CD14-positive monocyte (primary cell): ENCODE measurements at regions not wholly inside any gene's neighbourhood (a gene's known extent, or its start where the extent isn't known, plus 50 kb on each side); places are given as distances from the start of the nearest gene placed in this dataset.

ENCODE experiments used
- DNase-seq, 3 donors: peaks; one replicate each; pipeline ENCODE4 v3.0.0-alpha.2; 2011 to 2022
- H2AFZ ChIP-seq: 2 replicates; pipeline ENCODE4 v1.6.0; 2012; ENCODE audit warnings: mild to moderate bottlenecking, low read depth, low read length, inconsistent platforms; ENCODE audit not compliant: insufficient read depth, poor library complexity, severe bottlenecking
- H3K27ac ChIP-seq, 2 donors: 1 replicate in 1 of 2; 2 replicates in 1 of 2; pipeline ENCODE4 v1.5.1; 2012 to 2013; ENCODE audit warnings: low read length in 2 of 2, control low read depth in 1 of 2, inconsistent platforms in 1 of 2, low read depth in 1 of 2, mild to moderate bottlenecking in 1 of 2
- H3K27me3 ChIP-seq, 2 donors: one replicate each; pipeline versions ENCODE4 v1.6.0 to v1.6.1; 2011 to 2013; ENCODE audit warnings: low read length in 2 of 2; ENCODE audit not compliant: control insufficient read depth in 2 of 2, insufficient read depth in 2 of 2
- H3K36me3 ChIP-seq, 2 donors: replicated peaks in 1 of 2; 1 replicate in 1 of 2; 2 replicates in 1 of 2; pipeline versions ENCODE4 v1.5.1 to v1.6.1; 2012 to 2013; ENCODE audit warnings: low read length in 2 of 2, control low read depth in 1 of 2, inconsistent platforms in 1 of 2, mild to moderate bottlenecking in 1 of 2; ENCODE audit not compliant: insufficient read depth in 2 of 2, control insufficient read depth in 1 of 2
- H3K4me1 ChIP-seq, 2 donors: 1 replicate in 1 of 2; 2 replicates in 1 of 2; pipeline versions ENCODE4 v1.5.1 to v1.6.1; 2012 to 2013; ENCODE audit warnings: low read length in 2 of 2, control low read depth in 1 of 2, inconsistent platforms in 1 of 2, mild to moderate bottlenecking in 1 of 2, moderate library complexity in 1 of 2; ENCODE audit not compliant: insufficient read depth in 2 of 2, control insufficient read depth in 1 of 2
- H3K4me2 ChIP-seq: replicated peaks from 2 replicates; pipeline ENCODE3; 2012; ENCODE audit warnings: low read length, moderate library complexity, mild to moderate bottlenecking; ENCODE audit not compliant: poor library complexity, severe bottlenecking; ENCODE audit errors: extremely low read depth
- H3K4me3 ChIP-seq, 3 experiments: fragments of 200-600 bp in 1 of 3; sonication (generic) in 1 of 3; replicated peaks in 1 of 3; 1 replicate in 2 of 3; 2 replicates in 1 of 3; pipeline ENCODE4 v1.5.1; 2011 to 2013; ENCODE audit warnings: low read length in 3 of 3, mild to moderate bottlenecking in 3 of 3, control low read depth in 2 of 3, low read depth in 2 of 3, inconsistent platforms in 1 of 3, moderate library complexity in 1 of 3
- H3K79me2 ChIP-seq: 2 replicates; pipeline ENCODE4 v1.6.0; 2012; ENCODE audit warnings: mild to moderate bottlenecking, control low read depth, inconsistent platforms, low read length, moderate library complexity; ENCODE audit not compliant: insufficient read depth
- H3K9ac ChIP-seq: 2 replicates; pipeline ENCODE4 v1.6.0; 2017; ENCODE audit warnings: low read length, mild to moderate bottlenecking; ENCODE audit not compliant: insufficient read depth, poor library complexity, severe bottlenecking
- H3K9me3 ChIP-seq, 2 donors: replicated peaks in 1 of 2; 1 replicate in 1 of 2; 2 replicates in 1 of 2; pipeline versions ENCODE4 v1.5.1 to v1.6.1; 2012 to 2013; ENCODE audit warnings: low read length in 2 of 2, control low read depth in 1 of 2; ENCODE audit not compliant: control insufficient read depth in 1 of 2, insufficient read depth in 1 of 2
- H4K20me1 ChIP-seq: 2 replicates; pipeline ENCODE4 v1.6.0; 2012; ENCODE audit warnings: mild to moderate bottlenecking, low read length, control low read depth, moderate library complexity; ENCODE audit not compliant: insufficient read depth
- H3K27ac Mint-ChIP-seq, 7 donors: one replicate each; pipeline ENCODE4 v1.8.0; 2020; ENCODE audit warnings: mild to moderate bottlenecking in 7 of 7, mixed read lengths in 7 of 7, moderate library complexity in 6 of 7, inconsistent platforms in 2 of 7
- H3K27me3 Mint-ChIP-seq, 3 donors: one replicate each; pipeline ENCODE4 v1.8.0; 2021 to 2022; ENCODE audit warnings: low read depth in 3 of 3, mild to moderate bottlenecking in 3 of 3, mixed read lengths in 3 of 3, moderate library complexity in 3 of 3, inconsistent platforms in 1 of 3
- H3K36me3 Mint-ChIP-seq, 2 donors: one replicate each; pipeline ENCODE4 v1.8.0; 2020; ENCODE audit warnings: mixed read lengths in 2 of 2, inconsistent platforms in 1 of 2, mild to moderate bottlenecking in 1 of 2
- H3K4me1 Mint-ChIP-seq: one replicate; pipeline ENCODE4 v1.8.0; 2020; ENCODE audit warnings: mild to moderate bottlenecking, mixed read lengths
- H3K4me3 Mint-ChIP-seq, 2 donors: one replicate each; pipeline ENCODE4 v1.8.0; 2020; ENCODE audit warnings: mild to moderate bottlenecking in 2 of 2, mixed read lengths in 2 of 2, moderate library complexity in 1 of 2
- H3K9me3 Mint-ChIP-seq, 7 donors: one replicate each; pipeline ENCODE4 v1.8.0; 2020 to 2022; ENCODE audit warnings: mixed read lengths in 7 of 7, mild to moderate bottlenecking in 6 of 7, moderate library complexity in 6 of 7, inconsistent platforms in 2 of 7
- CTCF ChIP-seq: fragments of 200-600 bp; IDR thresholded peaks from one replicate; pipeline ENCODE4 v1.8.0; 2022; ENCODE audit warnings: antibody characterized with exemption, mild to moderate bottlenecking
- WGBS: methylation state at CpG from one replicate; pipeline ENCODE4 v1.1.5; 2013; ENCODE audit warnings: missing lambda C conversion rate; ENCODE audit not compliant: insufficient coverage; 5-methylcytosine and 5-hydroxymethylcytosine counted together
- intact Hi-C, 2 donors: fragments of 100-400 bp; cut with micrococcal nuclease; formaldehyde crosslinking; loops; one replicate each; pipeline versions ENCODE4 v1.15.0 to v1.15.1; 2023

GRCh38 chr17:77856551-77857305 lies 101.8 kb upstream of the TNRC6C start:
- Mint-ChIP-seq H3K4me1 (no peaks in the 10 kb centered on the region), H3K4me3 (no peak overlapping the region), H3K27ac (no peak overlapping the region), H3K27me3 (peaks cover 12 to 39% (median 19%) of the 10 kb centered on the region in 3 donors), H3K36me3 (no peaks in the 10 kb centered on the region), H3K9me3 (peaks cover 0 to 2% (median 0%) of the 10 kb centered on the region in 7 donors)
- H3K4me2 ChIP-seq: no peak overlapping the region
- no peak overlapping the region for H3K4me3 ChIP-seq
- H2AFZ ChIP-seq: no peak overlapping the region
- no peaks in the 10 kb centered on the region for H3K4me1 ChIP-seq
- WGBS: 85% methylated on average over 14 of the region's 20 CpGs
- no peak for DNase-seq
- no peaks in the 10 kb centered on the region for H3K79me2 ChIP-seq
- intact Hi-C loops: no loop called here
- H3K36me3 ChIP-seq: no peaks in the 10 kb centered on the region
- no peaks in the 10 kb centered on the region for H3K9me3 ChIP-seq
- H3K9ac ChIP-seq: no peak overlapping the region
- H4K20me1 ChIP-seq: no peaks in the 10 kb centered on the region
- peaks cover 0 to 21% of the 10 kb centered on the region in 2 donors for H3K27me3 ChIP-seq
- H3K27ac ChIP-seq: no peak overlapping the region
- no peak for TF ChIP-seq CTCF

- intact Hi-C loops: no loop called here
- Mint-ChIP-seq H3K27ac (no peak overlapping the region), H3K27me3 (peaks cover 14 to 39% (median 20%) of the 10 kb centered on the region in 3 donors), H3K4me3 (no peak overlapping the region), H3K36me3 (no peaks in the 10 kb centered on the region), H3K4me1 (no peaks in the 10 kb centered on the region), H3K9me3 (peaks cover 0 to 2% (median 0%) of the 10 kb centered on the region in 7 donors)
- no peaks in the 10 kb centered on the region for H3K36me3 ChIP-seq
- no peaks in the 10 kb centered on the region for H4K20me1 ChIP-seq
- H3K4me1 ChIP-seq: no peaks in the 10 kb centered on the region
- 56% methylated on average over 1 of the region's 3 CpGs for WGBS
- H3K9me3 ChIP-seq: no peaks in the 10 kb centered on the region
- peaks cover 0 to 23% of the 10 kb centered on the region in 2 donors for H3K27me3 ChIP-seq
- H3K9ac ChIP-seq: no peak overlapping the region
- no peak overlapping the region for H3K27ac ChIP-seq
- no peak overlapping the region for H2AFZ ChIP-seq
- H3K79me2 ChIP-seq: no peaks in the 10 kb centered on the region
- no peak overlapping the region for H3K4me2 ChIP-seq
- no peak overlapping the region for H3K4me3 ChIP-seq
- no peak for DNase-seq
- TF ChIP-seq CTCF: no peak
Measured at GRCh38 chr17:77857306-77857555, 101.3 kb upstream of the TNRC6C start.
